ENCODE measurements at regions not wholly inside any gene's neighbourhood (a gene's known extent, or its start where the extent isn't known, plus 50 kb on each side); places are given as distances from the start of the nearest gene placed in this dataset.

GRCh38 chr4:182187674-182188073 lies 55.5 kb upstream of the TENM3 start:
- TF ChIP-seq CEBPB (IDR thresholded peaks at IDR 0.05; ENCODE audit: low read depth, low read length) (no peak), CTCF (conservative IDR thresholded peaks at IDR 0.05; ENCODE audit: low read depth, low read length) (no peak), RCOR1 (IDR thresholded peaks at IDR 0.05; ENCODE audit: insufficient replicate concordance, low read length) (no peak), MXI1 (IDR thresholded peaks at IDR 0.05; ENCODE audit: borderline replicate concordance, low read depth, low read length) (no peak), POLR2A (IDR thresholded peaks at IDR 0.05; ENCODE audit: low read depth, low read length) (no peak), FOS (IDR thresholded peaks at IDR 0.05; ENCODE audit: low read depth, low read length) (no peak), CHD1 (IDR thresholded peaks at IDR 0.05; ENCODE audit: low read depth, low read length) (no peak), MAFK (IDR thresholded peaks at IDR 0.05; ENCODE audit: low read depth, low read length) (no peak), RAD21 (IDR thresholded peaks at IDR 0.05; ENCODE audit: low read length) (no peak), USF2 (IDR thresholded peaks at IDR 0.05; ENCODE audit: low read depth, low read length) (no peak), SMC3 (IDR thresholded peaks at IDR 0.05; ENCODE audit: low read depth, low read length) (no peak)

Measured in IMR-90 (cell line).